Psoas muscle (tissue), 7 donors: ENCODE measurements at regions not wholly inside any gene's neighbourhood (a gene's known extent, or its start where the extent isn't known, plus 50 kb on each side); places are given as distances from the start of the nearest gene placed in this dataset.

ENCODE experiments used
- ATAC-seq, 4 donors: fragments of 200-7000 bp; cut with Tn5 transposase; one replicate each; pipeline ENCODE4 v1.9.1; 2020; ENCODE audit warnings: moderate library complexity in 3 of 4, mild to moderate bottlenecking in 2 of 4
- DNase-seq, 2 donors: peaks; one replicate each; pipeline ENCODE4 v3.0.0-alpha.2; 2020
- H3K27ac ChIP-seq: fragments of 200-600 bp; one replicate; pipeline ENCODE4 v1.8.0; 2022
- H3K27me3 ChIP-seq, 3 donors: fragments of 200-600 bp in 1 of 3; one replicate each; pipeline versions ENCODE4 v1.6.1 to v1.8.0; 2013 to 2022; ENCODE audit warnings: low read length in 2 of 3, mild to moderate bottlenecking in 2 of 3, moderate library complexity in 1 of 3; ENCODE audit not compliant: insufficient read depth in 3 of 3
- H3K36me3 ChIP-seq, 2 donors: fragments of 200-600 bp in 1 of 2; one replicate each; pipeline versions ENCODE4 v1.6.1 to v1.8.0; 2013 to 2022; ENCODE audit warnings: low read depth in 1 of 2, mild to moderate bottlenecking in 1 of 2, moderate library complexity in 1 of 2; ENCODE audit not compliant: insufficient read depth in 1 of 2
- H3K4me1 ChIP-seq: fragments of 200-600 bp; one replicate; pipeline ENCODE4 v1.8.0; 2022
- H3K4me3 ChIP-seq: fragments of 200-600 bp; one replicate; pipeline ENCODE4 v1.8.0; 2022; ENCODE audit warnings: mild to moderate bottlenecking
- H3K9me3 ChIP-seq: fragments of 200-600 bp; one replicate; pipeline ENCODE4 v1.8.0; 2022
- WGBS, 3 donors: extraction: QIAGEN DNeasy Blood & Tissue Kit; methylation state at CpG; one replicate each; pipeline versions ENCODE4 v1.1.6 to v1.1.7; 2013; 5-methylcytosine and 5-hydroxymethylcytosine counted together
- intact Hi-C, 2 donors: fragments of 100-400 bp; cut with DNase I; formaldehyde crosslinking; loops; one replicate each; pipeline versions ENCODE4 v1.11.0 to v1.14.2; 2022
- TF ChIP-seq, protein P1 (sequence below): fragments of 200-600 bp; IDR thresholded peaks from one replicate; pipeline ENCODE4 v1.8.0; 2022; ENCODE audit warnings: antibody characterized with exemption
- donor health status: healthy with polysubstance abuse.
- donor health status: DM: no; HTN: no; CAD: no; lungs with moderate emphysema.
- donor health status: Bipolar disorder and iron deficiency.
- donor health status: healthy.
- donor health status: DM: yes; HTN: yes; CAD: no.
- donor health status: DM: no; HTN: no; CAD: no.
- donor health status: DM: yes; HTN: yes; CAD: no.

DNA sequence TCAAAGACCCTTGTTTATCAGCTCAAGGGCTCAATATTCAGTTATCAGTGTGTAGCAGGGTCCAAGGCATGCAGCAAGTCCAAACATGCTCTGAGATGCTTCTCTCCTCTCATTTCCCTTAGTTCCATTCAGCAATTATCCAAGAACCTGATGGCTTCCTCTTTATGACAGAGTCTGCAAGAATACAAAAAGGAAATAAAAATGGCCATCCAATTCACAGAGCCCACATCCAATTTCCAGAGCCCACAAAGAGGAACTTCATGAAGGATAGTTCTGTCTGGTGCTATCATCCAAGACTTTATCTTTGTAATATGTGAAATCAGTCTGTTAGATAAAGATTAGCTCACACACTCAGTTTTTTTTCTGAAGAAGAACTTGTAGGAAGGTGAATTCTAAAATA, 217.2 kb downstream of the LACC1 start:
- peaks cover 3% of the 10 kb centered on the region for H3K9me3 ChIP-seq
- H3K27me3 ChIP-seq: no peaks in the 10 kb centered on the region
- no peaks in the 10 kb centered on the region for H3K36me3 ChIP-seq
- no peak overlapping the region for H3K4me3 ChIP-seq
- intact Hi-C loops: no loop called here
- no peak for DNase-seq
- no peak for ATAC-seq
- no peak overlapping the region for H3K27ac ChIP-seq
- no peaks in the 10 kb centered on the region for H3K4me1 ChIP-seq
- TF ChIP-seq, protein P1, sequence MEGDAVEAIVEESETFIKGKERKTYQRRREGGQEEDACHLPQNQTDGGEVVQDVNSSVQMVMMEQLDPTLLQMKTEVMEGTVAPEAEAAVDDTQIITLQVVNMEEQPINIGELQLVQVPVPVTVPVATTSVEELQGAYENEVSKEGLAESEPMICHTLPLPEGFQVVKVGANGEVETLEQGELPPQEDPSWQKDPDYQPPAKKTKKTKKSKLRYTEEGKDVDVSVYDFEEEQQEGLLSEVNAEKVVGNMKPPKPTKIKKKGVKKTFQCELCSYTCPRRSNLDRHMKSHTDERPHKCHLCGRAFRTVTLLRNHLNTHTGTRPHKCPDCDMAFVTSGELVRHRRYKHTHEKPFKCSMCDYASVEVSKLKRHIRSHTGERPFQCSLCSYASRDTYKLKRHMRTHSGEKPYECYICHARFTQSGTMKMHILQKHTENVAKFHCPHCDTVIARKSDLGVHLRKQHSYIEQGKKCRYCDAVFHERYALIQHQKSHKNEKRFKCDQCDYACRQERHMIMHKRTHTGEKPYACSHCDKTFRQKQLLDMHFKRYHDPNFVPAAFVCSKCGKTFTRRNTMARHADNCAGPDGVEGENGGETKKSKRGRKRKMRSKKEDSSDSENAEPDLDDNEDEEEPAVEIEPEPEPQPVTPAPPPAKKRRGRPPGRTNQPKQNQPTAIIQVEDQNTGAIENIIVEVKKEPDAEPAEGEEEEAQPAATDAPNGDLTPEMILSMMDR: no peak

DNA sequence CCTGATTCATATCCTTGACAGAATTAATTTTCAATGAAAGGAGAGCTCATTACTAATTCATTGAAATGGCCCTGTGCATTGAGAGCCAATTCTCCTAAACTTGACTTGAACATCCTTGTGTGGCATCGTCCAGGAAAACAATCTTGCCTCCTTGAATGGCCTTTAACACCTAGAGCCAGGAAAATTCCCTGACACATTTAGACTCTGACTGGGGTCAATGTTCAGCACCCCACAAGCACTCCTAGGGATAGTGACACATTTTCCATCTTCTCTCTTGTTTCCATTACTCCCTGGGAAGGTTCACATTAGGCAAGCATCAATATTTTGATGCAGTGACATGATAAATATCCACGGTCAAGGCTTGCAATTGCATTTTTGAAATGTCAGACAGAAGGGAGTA, 218.9 kb downstream of the LACC1 start:
- no peak overlapping the region for H3K27ac ChIP-seq
- intact Hi-C loops: no loop called here

DNA sequence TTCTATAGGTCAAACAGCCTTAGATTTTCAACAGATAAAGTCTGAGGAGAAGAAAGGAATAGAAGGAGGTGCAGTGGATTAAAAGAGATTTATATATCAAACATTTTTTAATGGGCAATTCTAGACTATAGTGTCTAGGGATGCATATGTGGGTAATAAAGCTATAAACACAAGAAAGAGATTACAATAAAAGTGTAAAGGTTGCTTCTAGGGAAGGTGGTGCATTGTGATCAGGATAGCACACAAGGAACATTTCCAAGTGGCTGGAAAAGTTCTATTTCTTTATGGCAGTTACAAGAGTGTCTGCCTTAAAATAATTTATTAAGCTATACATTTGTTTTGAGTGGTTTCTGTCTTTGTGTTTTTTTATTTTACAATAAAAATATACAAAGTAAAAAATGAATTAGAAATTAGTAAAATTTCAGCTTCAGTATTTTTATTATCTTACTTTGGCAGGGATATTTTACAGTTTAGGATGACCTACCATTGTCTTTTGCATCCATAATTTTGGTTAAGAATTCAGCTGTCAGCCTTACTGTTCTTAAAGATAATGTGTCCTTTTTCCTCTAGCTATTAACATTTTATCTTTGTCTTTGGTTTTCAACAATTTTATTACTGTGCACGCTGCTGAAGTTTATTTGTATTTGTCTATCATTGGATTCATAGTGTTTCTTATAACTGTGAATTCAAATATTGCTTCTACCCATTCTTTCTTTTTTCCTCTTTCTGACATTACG, 221.8 kb downstream of the LACC1 start:
- peaks cover 4% of the 10 kb centered on the region for H3K9me3 ChIP-seq
- H3K4me1 ChIP-seq: peaks cover 7% of the 10 kb centered on the region
- no peak for DNase-seq
- H3K27me3 ChIP-seq: no peaks in the 10 kb centered on the region
- intact Hi-C loops: no loop called here
- 49 to 71% (median 50%) methylated on average over 2 of the region's 2 CpGs for WGBS, 3 donors
- ATAC-seq: no peak
- TF ChIP-seq, protein P1: no peak
- no peaks in the 10 kb centered on the region for H3K36me3 ChIP-seq
- H3K27ac ChIP-seq: no peak overlapping the region
- no peak overlapping the region for H3K4me3 ChIP-seq

More for the DNA sequence above, 218.9 kb downstream of the LACC1 start:
- H3K27me3 ChIP-seq: no peaks in the 10 kb centered on the region
- ATAC-seq: no peak
- no peak overlapping the region for H3K4me3 ChIP-seq
- peaks cover 4% of the 10 kb centered on the region for H3K9me3 ChIP-seq
- TF ChIP-seq, protein P1: no peak
- no peaks in the 10 kb centered on the region for H3K36me3 ChIP-seq
- WGBS, 3 donors: 86 to 92% (median 86%) methylated on average over 2 of the region's 2 CpGs
- DNase-seq: no peak
- H3K4me1 ChIP-seq: no peaks in the 10 kb centered on the region

DNA sequence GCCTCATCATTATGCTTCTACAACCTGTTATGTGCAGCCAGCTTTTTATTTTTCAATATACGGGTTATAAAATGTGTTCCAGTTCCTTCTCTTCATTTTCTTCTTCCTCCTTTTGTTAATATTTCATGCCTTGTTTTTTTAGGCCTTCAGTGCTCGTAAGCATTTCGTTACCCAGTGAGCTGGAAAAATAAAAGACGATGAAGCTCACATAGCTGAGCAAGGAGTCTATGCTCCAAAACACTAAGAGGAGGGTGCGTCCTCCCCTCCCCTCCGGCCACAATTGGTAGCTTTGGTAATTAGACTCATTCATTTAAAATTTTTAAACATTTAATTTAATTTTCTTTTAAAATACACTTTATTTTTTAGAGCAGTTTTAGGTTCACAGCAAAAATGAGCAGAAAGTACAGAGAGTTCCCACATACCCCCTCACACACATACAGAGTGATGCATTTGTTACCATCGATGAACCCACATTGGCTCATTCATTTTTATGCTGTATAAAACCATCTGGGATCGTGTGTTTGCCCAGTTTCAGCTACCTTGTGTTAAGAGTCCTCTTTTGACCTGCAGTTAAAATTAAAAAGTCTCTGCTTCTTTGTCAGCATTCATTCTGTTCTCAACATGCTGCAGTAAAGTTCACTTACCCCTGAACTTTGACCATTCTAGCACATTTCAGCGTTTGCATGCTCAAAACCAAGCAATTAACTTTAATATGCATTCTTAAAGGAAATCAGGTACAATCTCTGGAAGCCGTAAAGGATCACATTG, 223.9 kb downstream of the LACC1 start:
- no peak overlapping the region for H3K27ac ChIP-seq
- 48 to 60% (median 55%) methylated on average over 10 of the region's 10 CpGs for WGBS, 3 donors
- H3K4me1 ChIP-seq: peaks cover 11% of the 10 kb centered on the region
- no peaks in the 10 kb centered on the region for H3K27me3 ChIP-seq
- ATAC-seq: no peak
- TF ChIP-seq, protein P1: no peak
- no peaks in the 10 kb centered on the region for H3K36me3 ChIP-seq
- DNase-seq: no peak
- peaks cover 4% of the 10 kb centered on the region for H3K9me3 ChIP-seq
- intact Hi-C loops: no loop called here
- H3K4me3 ChIP-seq: no peak overlapping the region
